Liver (tissue), 8 donors: ENCODE measurements at regions not wholly inside any gene's neighbourhood (a gene's known extent, or its start where the extent isn't known, plus 50 kb on each side); places are given as distances from the start of the nearest gene placed in this dataset.

Experiments
- DNase-seq: peaks from one replicate; pipeline ENCODE4 v3.0.0-alpha.2; 2017; ENCODE audit warnings: low spot score
- H3K27ac ChIP-seq, 2 donors: one replicate each; pipeline ENCODE4 v1.7.0; 2013; ENCODE audit warnings: inconsistent platforms in 2 of 2, low read length in 2 of 2, control low read depth in 1 of 2, low read depth in 1 of 2, mild to moderate bottlenecking in 1 of 2
- H3K27me3 ChIP-seq, 4 donors: one replicate each; pipeline versions ENCODE4 v1.6.1 to v1.7.0; 2013; ENCODE audit warnings: low read length in 3 of 4, inconsistent platforms in 1 of 4, mild to moderate bottlenecking in 1 of 4, moderate library complexity in 1 of 4; ENCODE audit not compliant: control insufficient read depth in 4 of 4, insufficient read depth in 4 of 4
- H3K36me3 ChIP-seq, 4 donors: one replicate each; pipeline versions ENCODE4 v1.6.1 to v1.7.0; 2013; ENCODE audit warnings: low read length in 3 of 4, mild to moderate bottlenecking in 3 of 4, low read depth in 1 of 4, moderate library complexity in 1 of 4; ENCODE audit not compliant: control insufficient read depth in 4 of 4, insufficient read depth in 3 of 4
- H3K4me1 ChIP-seq, 4 donors: one replicate each; pipeline versions ENCODE4 v1.6.1 to v1.7.0; 2013; ENCODE audit warnings: low read length in 3 of 4, mild to moderate bottlenecking in 3 of 4, moderate library complexity in 1 of 4; ENCODE audit not compliant: control insufficient read depth in 4 of 4, insufficient read depth in 4 of 4
- H3K4me3 ChIP-seq, 3 donors: one replicate each; pipeline versions ENCODE4 v1.6.1 to v1.7.0; 2013; ENCODE audit warnings: low read length in 3 of 3, control low read depth in 1 of 3, low read depth in 1 of 3, mild to moderate bottlenecking in 1 of 3
- H3K9ac ChIP-seq, 2 donors: one replicate each; pipeline ENCODE4 v1.7.0; 2013; ENCODE audit warnings: low read length in 2 of 2, mild to moderate bottlenecking in 2 of 2, moderate library complexity in 2 of 2, control low read depth in 1 of 2, low read depth in 1 of 2
- H3K9me3 ChIP-seq, 4 donors: one replicate each; pipeline versions ENCODE4 v1.6.1 to v1.7.0; 2013; ENCODE audit warnings: low read length in 3 of 4; ENCODE audit not compliant: control insufficient read depth in 4 of 4
- EGR1 ChIP-seq, 2 donors: IDR thresholded peaks; 2 replicates each; pipeline ENCODE4 v1.6.1; 2016 to 2018; ENCODE audit warnings: antibody characterized with exemption in 2 of 2, low read depth in 2 of 2
- FOXA1 ChIP-seq: IDR thresholded peaks from 2 replicates; pipeline ENCODE4 v1.6.1; 2016; ENCODE audit warnings: antibody characterized with exemption
- FOXA2 ChIP-seq: IDR thresholded peaks from 2 replicates; pipeline ENCODE4 v1.6.1; 2016; ENCODE audit warnings: antibody characterized with exemption
- GABPA ChIP-seq, 2 donors: IDR thresholded peaks in 1 of 2; conservative IDR thresholded peaks in 1 of 2; 2 replicates each; pipeline ENCODE4 v1.6.1; 2016; ENCODE audit warnings: antibody characterized with exemption in 2 of 2, mild to moderate bottlenecking in 1 of 2, moderate library complexity in 1 of 2
- NR2F2 ChIP-seq: IDR thresholded peaks from 2 replicates; pipeline ENCODE4 v1.6.1; 2016; ENCODE audit warnings: antibody characterized with exemption
- SP1 ChIP-seq: IDR thresholded peaks from 2 replicates; pipeline ENCODE4 v1.6.1; 2018; ENCODE audit warnings: antibody characterized with exemption, mild to moderate bottlenecking
- TAF1 ChIP-seq: conservative IDR thresholded peaks from 2 replicates; pipeline ENCODE4 v1.6.1; 2016; ENCODE audit warnings: antibody characterized with exemption, mild to moderate bottlenecking
- WGBS: extraction: QIAGEN DNeasy Blood & Tissue Kit; methylation state at CpG from one replicate; pipeline ENCODE4 v1.1.7; 2013; 5-methylcytosine and 5-hydroxymethylcytosine counted together
- TF ChIP-seq, protein P1 (sequence below): IDR thresholded peaks from 2 replicates; pipeline ENCODE4 v1.6.1; 2016; ENCODE audit warnings: antibody characterized with exemption, mild to moderate bottlenecking
- TF ChIP-seq, protein P2 (sequence below): IDR thresholded peaks from 2 replicates; pipeline ENCODE4 v1.6.1; 2016; ENCODE audit warnings: antibody characterized with exemption
- TF ChIP-seq, protein P3 (sequence below): fragments of 150-350 bp; IDR thresholded peaks from 2 replicates; pipeline ENCODE4 v1.5.1; 2017; ENCODE audit warnings: improper control_type of control experiment, low read depth, low read length; ENCODE audit not compliant: missing input control
- TF ChIP-seq, protein P4 (sequence below): IDR thresholded peaks from 2 replicates; pipeline ENCODE4 v1.6.1; 2016; ENCODE audit warnings: antibody characterized with exemption
- donor health status: healthy.
- donor health status: healthy.
- donor health status: healthy.
- donor health status: healthy.
- donor health status: healthy.

DNA sequence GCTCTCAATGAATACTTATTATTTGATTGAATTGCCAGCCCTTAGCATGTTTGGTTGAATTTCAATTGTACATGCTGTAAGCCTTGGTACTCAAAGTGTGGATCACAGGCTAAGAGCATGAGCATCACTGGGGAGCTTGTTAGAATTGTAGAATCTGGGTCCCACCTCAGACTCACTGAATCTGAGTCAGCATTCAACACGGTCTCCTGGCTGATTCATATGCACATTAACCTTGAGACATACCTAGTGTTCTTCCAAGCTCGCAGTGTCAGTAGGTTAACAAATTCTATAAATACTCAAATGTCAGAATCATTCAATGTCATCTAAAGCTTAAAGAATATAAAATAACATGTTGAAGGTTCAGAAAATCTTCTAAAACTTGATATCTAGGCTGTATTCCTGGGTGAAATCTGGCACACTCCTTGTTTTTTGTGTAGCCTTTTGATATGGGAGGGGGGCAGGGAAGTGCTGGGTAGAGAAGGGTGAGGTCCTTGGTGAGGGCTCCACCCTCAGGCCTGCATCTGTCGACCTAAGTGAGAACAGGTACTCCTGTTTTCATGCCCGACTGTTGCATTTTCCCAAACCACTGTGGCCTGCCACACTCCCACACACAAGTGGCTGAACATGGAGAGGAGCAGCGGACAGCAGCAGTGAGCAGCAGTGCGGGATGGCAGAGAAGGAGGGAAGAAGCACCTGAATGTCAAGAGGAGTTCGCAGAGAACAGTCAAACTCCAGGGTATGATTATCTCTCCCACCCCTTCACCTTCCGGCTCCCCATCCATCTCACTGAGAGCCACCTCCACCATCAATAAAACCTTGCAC, 529.6 kb upstream of the IGFBP7 start:
- no peak for DNase-seq
- no peaks in the 10 kb centered on the region for H3K27me3 ChIP-seq
- H3K9ac ChIP-seq: no peak overlapping the region
- 79% methylated on average over 8 of the region's 8 CpGs for WGBS
- H3K9me3 ChIP-seq: no peaks in the 10 kb centered on the region
- no peaks in the 10 kb centered on the region for H3K36me3 ChIP-seq
- no peak overlapping the region for H3K27ac ChIP-seq
- no peak overlapping the region for H3K4me3 ChIP-seq
- TF ChIP-seq GABPA (IDR thresholded peaks at IDR 0.05 in 1 of 2, conservative IDR thresholded peaks at IDR 0.05 in 1 of 2) (no peak), EGR1 (IDR thresholded peaks at IDR 0.05; ENCODE audit: low read depth in 2 of 2) (no peak), NR2F2 (no peak), FOXA2 (no peak), FOXA1 (no peak), SP1 (no peak), TAF1 (no peak)
- TF ChIP-seq, protein P1, sequence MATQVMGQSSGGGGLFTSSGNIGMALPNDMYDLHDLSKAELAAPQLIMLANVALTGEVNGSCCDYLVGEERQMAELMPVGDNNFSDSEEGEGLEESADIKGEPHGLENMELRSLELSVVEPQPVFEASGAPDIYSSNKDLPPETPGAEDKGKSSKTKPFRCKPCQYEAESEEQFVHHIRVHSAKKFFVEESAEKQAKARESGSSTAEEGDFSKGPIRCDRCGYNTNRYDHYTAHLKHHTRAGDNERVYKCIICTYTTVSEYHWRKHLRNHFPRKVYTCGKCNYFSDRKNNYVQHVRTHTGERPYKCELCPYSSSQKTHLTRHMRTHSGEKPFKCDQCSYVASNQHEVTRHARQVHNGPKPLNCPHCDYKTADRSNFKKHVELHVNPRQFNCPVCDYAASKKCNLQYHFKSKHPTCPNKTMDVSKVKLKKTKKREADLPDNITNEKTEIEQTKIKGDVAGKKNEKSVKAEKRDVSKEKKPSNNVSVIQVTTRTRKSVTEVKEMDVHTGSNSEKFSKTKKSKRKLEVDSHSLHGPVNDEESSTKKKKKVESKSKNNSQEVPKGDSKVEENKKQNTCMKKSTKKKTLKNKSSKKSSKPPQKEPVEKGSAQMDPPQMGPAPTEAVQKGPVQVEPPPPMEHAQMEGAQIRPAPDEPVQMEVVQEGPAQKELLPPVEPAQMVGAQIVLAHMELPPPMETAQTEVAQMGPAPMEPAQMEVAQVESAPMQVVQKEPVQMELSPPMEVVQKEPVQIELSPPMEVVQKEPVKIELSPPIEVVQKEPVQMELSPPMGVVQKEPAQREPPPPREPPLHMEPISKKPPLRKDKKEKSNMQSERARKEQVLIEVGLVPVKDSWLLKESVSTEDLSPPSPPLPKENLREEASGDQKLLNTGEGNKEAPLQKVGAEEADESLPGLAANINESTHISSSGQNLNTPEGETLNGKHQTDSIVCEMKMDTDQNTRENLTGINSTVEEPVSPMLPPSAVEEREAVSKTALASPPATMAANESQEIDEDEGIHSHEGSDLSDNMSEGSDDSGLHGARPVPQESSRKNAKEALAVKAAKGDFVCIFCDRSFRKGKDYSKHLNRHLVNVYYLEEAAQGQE: no peak
- no peaks in the 10 kb centered on the region for H3K4me1 ChIP-seq

DNA sequence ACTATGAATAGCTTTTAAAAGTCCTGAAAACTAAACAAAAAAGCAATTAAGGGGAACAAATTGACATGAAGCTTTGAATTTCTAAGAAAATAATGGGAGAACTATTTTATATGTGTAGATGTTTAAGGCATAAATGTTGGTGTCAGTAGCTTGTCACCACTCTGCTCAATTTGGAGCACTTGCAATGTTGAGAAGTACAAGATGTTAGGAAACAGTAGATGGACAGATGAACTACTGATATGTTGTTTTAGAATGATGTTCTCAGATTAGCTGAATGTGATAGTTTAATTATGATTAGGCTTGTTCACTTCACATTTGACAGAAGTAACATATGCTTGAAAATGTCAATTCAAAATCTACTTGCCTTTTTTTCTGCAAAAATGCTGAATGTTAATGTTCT, 525.7 kb upstream of the IGFBP7 start:
- no peak overlapping the region for H3K4me3 ChIP-seq
- H3K36me3 ChIP-seq: no peaks in the 10 kb centered on the region
- no peak overlapping the region for H3K9ac ChIP-seq
- no peak overlapping the region for H3K27ac ChIP-seq
- H3K9me3 ChIP-seq: no peaks in the 10 kb centered on the region
- TF ChIP-seq EGR1 (IDR thresholded peaks at IDR 0.05; ENCODE audit: low read depth in 2 of 2): no peak
- TF ChIP-seq, protein P2, sequence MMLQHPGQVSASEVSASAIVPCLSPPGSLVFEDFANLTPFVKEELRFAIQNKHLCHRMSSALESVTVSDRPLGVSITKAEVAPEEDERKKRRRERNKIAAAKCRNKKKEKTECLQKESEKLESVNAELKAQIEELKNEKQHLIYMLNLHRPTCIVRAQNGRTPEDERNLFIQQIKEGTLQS: no peak
- no peak for TF ChIP-seq GABPA (IDR thresholded peaks at IDR 0.05 in 1 of 2, conservative IDR thresholded peaks at IDR 0.05 in 1 of 2)
- TF ChIP-seq NR2F2: no peak
- TF ChIP-seq, protein P3, sequence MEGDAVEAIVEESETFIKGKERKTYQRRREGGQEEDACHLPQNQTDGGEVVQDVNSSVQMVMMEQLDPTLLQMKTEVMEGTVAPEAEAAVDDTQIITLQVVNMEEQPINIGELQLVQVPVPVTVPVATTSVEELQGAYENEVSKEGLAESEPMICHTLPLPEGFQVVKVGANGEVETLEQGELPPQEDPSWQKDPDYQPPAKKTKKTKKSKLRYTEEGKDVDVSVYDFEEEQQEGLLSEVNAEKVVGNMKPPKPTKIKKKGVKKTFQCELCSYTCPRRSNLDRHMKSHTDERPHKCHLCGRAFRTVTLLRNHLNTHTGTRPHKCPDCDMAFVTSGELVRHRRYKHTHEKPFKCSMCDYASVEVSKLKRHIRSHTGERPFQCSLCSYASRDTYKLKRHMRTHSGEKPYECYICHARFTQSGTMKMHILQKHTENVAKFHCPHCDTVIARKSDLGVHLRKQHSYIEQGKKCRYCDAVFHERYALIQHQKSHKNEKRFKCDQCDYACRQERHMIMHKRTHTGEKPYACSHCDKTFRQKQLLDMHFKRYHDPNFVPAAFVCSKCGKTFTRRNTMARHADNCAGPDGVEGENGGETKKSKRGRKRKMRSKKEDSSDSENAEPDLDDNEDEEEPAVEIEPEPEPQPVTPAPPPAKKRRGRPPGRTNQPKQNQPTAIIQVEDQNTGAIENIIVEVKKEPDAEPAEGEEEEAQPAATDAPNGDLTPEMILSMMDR: no peak
- TF ChIP-seq, protein P4, sequence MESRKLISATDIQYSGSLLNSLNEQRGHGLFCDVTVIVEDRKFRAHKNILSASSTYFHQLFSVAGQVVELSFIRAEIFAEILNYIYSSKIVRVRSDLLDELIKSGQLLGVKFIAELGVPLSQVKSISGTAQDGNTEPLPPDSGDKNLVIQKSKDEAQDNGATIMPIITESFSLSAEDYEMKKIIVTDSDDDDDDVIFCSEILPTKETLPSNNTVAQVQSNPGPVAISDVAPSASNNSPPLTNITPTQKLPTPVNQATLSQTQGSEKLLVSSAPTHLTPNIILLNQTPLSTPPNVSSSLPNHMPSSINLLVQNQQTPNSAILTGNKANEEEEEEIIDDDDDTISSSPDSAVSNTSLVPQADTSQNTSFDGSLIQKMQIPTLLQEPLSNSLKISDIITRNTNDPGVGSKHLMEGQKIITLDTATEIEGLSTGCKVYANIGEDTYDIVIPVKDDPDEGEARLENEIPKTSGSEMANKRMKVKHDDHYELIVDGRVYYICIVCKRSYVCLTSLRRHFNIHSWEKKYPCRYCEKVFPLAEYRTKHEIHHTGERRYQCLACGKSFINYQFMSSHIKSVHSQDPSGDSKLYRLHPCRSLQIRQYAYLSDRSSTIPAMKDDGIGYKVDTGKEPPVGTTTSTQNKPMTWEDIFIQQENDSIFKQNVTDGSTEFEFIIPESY: no peak
- peaks cover 0 to 9% (median 0%) of the 10 kb centered on the region in 4 donors for H3K4me1 ChIP-seq
- no peaks in the 10 kb centered on the region for H3K27me3 ChIP-seq
- no peak for DNase-seq
